Bronchial epithelial cell (primary cell): ENCODE measurements at regions not wholly inside any gene's neighbourhood (a gene's known extent, or its start where the extent isn't known, plus 50 kb on each side); places are given as distances from the start of the nearest gene placed in this dataset.

Experiments
- DNase-seq: peaks from one replicate; pipeline ENCODE4 v3.0.0-alpha.2; 2010; ENCODE audit warnings: low read depth
- FAIRE-seq: peaks from 2 replicates; lab custom pipeline; 2011; peaks lifted over from hg19 to GRCh38; lab: Jason Lieb, UNC
- H3K27me3 ChIP-seq: 2 replicates; pipeline ENCODE4 v1.5.1; 2011; ENCODE audit warnings: low read length; ENCODE audit not compliant: control insufficient read depth, insufficient read depth
- H3K36me3 ChIP-seq: 2 replicates; pipeline ENCODE4 v1.5.1; 2011; ENCODE audit warnings: low read length; ENCODE audit not compliant: control insufficient read depth, insufficient read depth
- H3K4me3 ChIP-seq: 2 replicates; pipeline ENCODE4 v1.5.1; 2011; ENCODE audit warnings: mild to moderate bottlenecking, low read depth, low read length, control low read depth
- CTCF ChIP-seq: IDR thresholded peaks from 2 replicates; pipeline ENCODE4 v1.5.1; 2011; ENCODE audit warnings: mild to moderate bottlenecking, moderate library complexity, low read length, control low read depth, inconsistent platforms; ENCODE audit not compliant: insufficient read depth, severe bottlenecking

- H3K4me3 ChIP-seq: no peak overlapping the region
- no peaks in the 10 kb centered on the region for H3K36me3 ChIP-seq
- no peak for TF ChIP-seq CTCF
- FAIRE-seq (no peak), DNase-seq (no peak)
- peaks cover 1% of the 10 kb centered on the region for H3K27me3 ChIP-seq
Measured at GRCh38 chr2:59733567-59733930, 819.9 kb downstream of the BCL11A start.

GRCh38 chr2:59732871-59733566 lies 820.4 kb downstream of the BCL11A start:
- DNase-seq: no peak
- FAIRE-seq: no peak
- H3K36me3 ChIP-seq: no peaks in the 10 kb centered on the region
- H3K4me3 ChIP-seq: no peak overlapping the region
- H3K27me3 ChIP-seq: peaks cover 1% of the 10 kb centered on the region
- TF ChIP-seq CTCF: no peak

DNA sequence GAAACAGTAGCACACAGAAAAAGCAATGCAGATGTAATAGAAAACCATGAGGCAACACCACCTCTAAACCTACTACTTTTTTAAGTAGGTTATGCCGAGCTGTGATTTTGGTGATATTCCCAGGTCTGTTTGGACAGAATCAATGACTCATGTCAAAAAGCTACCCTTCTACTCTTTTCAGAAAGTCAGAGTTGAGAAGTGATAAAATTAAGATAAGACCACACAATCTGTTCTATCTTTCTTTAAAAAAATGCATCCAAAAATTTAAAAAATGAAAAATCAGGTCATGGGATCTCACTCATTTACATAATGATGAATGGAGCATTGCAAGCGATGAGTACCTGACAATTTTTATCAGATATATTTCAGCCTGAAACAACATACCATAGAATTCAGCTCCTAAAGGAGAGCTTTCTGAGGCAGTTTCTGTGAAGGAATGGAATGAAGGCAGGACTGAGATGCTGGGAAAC lies 826.3 kb downstream of the BCL11A start:
- no peak for FAIRE-seq
- H3K27me3 ChIP-seq: no peaks in the 10 kb centered on the region
- TF ChIP-seq CTCF: no peak
- DNase-seq: no peak
- no peak overlapping the region for H3K4me3 ChIP-seq
- no peaks in the 10 kb centered on the region for H3K36me3 ChIP-seq

DNA sequence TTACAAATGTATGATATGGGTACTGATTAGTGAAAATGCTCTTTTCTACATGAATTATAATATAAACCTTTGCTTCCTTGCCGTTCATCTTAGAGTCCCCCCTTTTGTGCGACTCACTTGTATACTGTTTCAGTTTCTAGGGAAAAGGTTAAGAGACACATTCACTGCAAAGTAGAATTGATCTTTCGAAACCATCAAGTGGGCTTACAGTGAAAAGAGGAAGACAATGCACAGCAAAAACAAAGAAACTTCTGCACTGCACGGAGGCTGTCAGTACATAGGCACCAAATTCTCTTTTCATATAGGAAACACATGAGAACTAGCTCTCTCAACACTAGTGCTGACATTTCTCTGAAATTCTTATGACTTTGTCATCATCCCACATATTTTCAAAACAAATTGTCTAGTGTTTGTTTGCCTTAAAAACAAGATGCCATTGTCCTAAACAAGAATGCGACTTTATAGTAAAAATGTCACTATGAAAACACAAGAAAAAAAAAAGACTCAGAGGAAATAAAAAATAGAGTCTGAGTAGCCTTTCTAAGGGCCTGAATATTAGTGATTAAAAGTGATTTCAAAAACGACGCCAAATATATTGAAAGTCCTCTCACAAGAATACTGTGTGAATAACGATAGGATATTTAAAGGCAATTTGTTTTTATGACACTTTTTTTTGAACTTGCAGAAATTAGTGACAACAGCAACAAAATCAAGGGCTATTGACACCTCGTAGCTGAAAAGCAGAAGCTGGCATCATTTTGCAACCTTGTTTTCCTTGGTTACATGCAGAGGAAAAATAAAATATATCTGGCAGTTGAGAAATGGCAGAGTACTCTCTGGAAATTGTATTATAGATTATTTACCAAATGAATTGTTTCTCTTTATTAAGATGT lies 827.0 kb downstream of the BCL11A start:
- TF ChIP-seq CTCF: no peak
- DNase-seq (no peak), FAIRE-seq (no peak)
- H3K27me3 ChIP-seq: no peaks in the 10 kb centered on the region
- H3K4me3 ChIP-seq: no peak overlapping the region
- no peaks in the 10 kb centered on the region for H3K36me3 ChIP-seq

- no peaks in the 10 kb centered on the region for H3K36me3 ChIP-seq
- FAIRE-seq (no peak), DNase-seq (no peak)
- no peak overlapping the region for H3K4me3 ChIP-seq
- TF ChIP-seq CTCF: no peak
- H3K27me3 ChIP-seq: no peaks in the 10 kb centered on the region
Measured at GRCh38 chr2:59724746-59725145, 828.7 kb downstream of the BCL11A start.
